HEK293 (cell line): ENCODE measurements at regions not wholly inside any gene's neighbourhood (a gene's known extent, or its start where the extent isn't known, plus 50 kb on each side); places are given as distances from the start of the nearest gene placed in this dataset.

ENCODE experiments used
- CTCF ChIA-PET: fragments of 350-600 bp; formaldehyde crosslinking; extraction: SDS; loops from one replicate; lab custom pipeline; 2021; ENCODE audit warnings: antibody characterized with exemption; lab: Yijun Ruan, JAX
- POLR2A ChIA-PET: fragments of 300-600 bp; formaldehyde crosslinking; extraction: SDS; loops from one replicate; lab custom pipeline; 2020; ENCODE audit warnings: antibody characterized with exemption, inconsistent platforms; lab: Yijun Ruan, JAX
- H3K27ac ChIP-seq: fragments of 200-500 bp; sonication (Bioruptor generic); 2 replicates; pipeline ENCODE4 v1.5.1; 2014; ENCODE audit warnings: low read depth, low read length, control low read depth, inconsistent platforms; ENCODE audit errors: extremely low read depth
- H3K36me3 ChIP-seq, 2 experiments: fragments of 200-500 bp in 1 of 2; sonication (Bioruptor generic) in 1 of 2; 1 replicate in 1 of 2; 2 replicates in 1 of 2; pipeline ENCODE4 v1.5.1; 2014 to 2017; ENCODE audit warnings: inconsistent platforms in 2 of 2, low read length in 2 of 2; ENCODE audit not compliant: control insufficient read depth in 2 of 2, insufficient read depth in 1 of 2
- H3K4me1 ChIP-seq: fragments of 200-500 bp; sonication (Bioruptor generic); 2 replicates; pipeline ENCODE4 v1.5.1; 2014; ENCODE audit warnings: mild to moderate bottlenecking, low read length, inconsistent platforms; ENCODE audit not compliant: control insufficient read depth, insufficient read depth
- H3K4me3 ChIP-seq: 2 replicates; pipeline ENCODE4 v1.5.1; 2011; ENCODE audit warnings: low read depth, mild to moderate bottlenecking, control low read depth, low read length, moderate library complexity
- H3K9me3 ChIP-seq: fragments of 200-500 bp; sonication (Bioruptor generic); 2 replicates; pipeline ENCODE4 v1.5.1; 2014; ENCODE audit warnings: low read depth, low read length, inconsistent platforms; ENCODE audit not compliant: control insufficient read depth, insufficient read depth
- HOXD13 ChIP-seq: sonication (generic); formaldehyde crosslinking; IDR thresholded peaks from 2 replicates; pipeline ENCODE4 v1.8.0; 2022; ENCODE audit warnings: missing genetic modification reagents, borderline replicate concordance
- KLF1 ChIP-seq: fragments of 450-650 bp; formaldehyde crosslinking; IDR thresholded peaks from 2 replicates; pipeline ENCODE4 v1.5.1; 2016; ENCODE audit warnings: missing biosample characterization, missing genetic modification characterization
- PRDM2 ChIP-seq: fragments of 450-650 bp; formaldehyde crosslinking; IDR thresholded peaks from 2 replicates; pipeline ENCODE4 v1.5.1; 2016; ENCODE audit warnings: missing biosample characterization, missing genetic modification characterization, borderline replicate concordance
- RBAK ChIP-seq: fragments of 450-650 bp; formaldehyde crosslinking; IDR thresholded peaks from 2 replicates; pipeline ENCODE4 v1.5.1; 2016; ENCODE audit warnings: missing biosample characterization, missing genetic modification characterization
- SALL2 ChIP-seq: fragments of 450-650 bp; formaldehyde crosslinking; IDR thresholded peaks from 2 replicates; pipeline ENCODE4 v1.5.0; 2017; ENCODE audit warnings: missing biosample characterization, mild to moderate bottlenecking, missing genetic modification characterization, borderline replicate concordance
- YY1 ChIP-seq: fragments of 450-650 bp; formaldehyde crosslinking; IDR thresholded peaks from 2 replicates; pipeline ENCODE4 v1.5.1; 2018; ENCODE audit warnings: missing biosample characterization, missing genetic modification characterization
- ZBTB44 ChIP-seq: fragments of 450-650 bp; IDR thresholded peaks from 2 replicates; pipeline ENCODE4 v1.5.1; 2018; ENCODE audit warnings: missing biosample characterization, mild to moderate bottlenecking, missing genetic modification characterization
- ZEB2 ChIP-seq: fragments of 450-650 bp; formaldehyde crosslinking; IDR thresholded peaks from 2 replicates; pipeline ENCODE4 v1.5.1; 2016; ENCODE audit warnings: missing biosample characterization, missing genetic modification characterization
- ZNF114 ChIP-seq: fragments of 450-650 bp; formaldehyde crosslinking; IDR thresholded peaks from 2 replicates; pipeline ENCODE4 v1.5.0; 2017; ENCODE audit warnings: missing biosample characterization, missing genetic modification characterization
- ZNF132 ChIP-seq: fragments of 450-650 bp; formaldehyde crosslinking; IDR thresholded peaks from 2 replicates; pipeline ENCODE4 v1.5.1; 2017; ENCODE audit warnings: missing biosample characterization, missing genetic modification characterization, borderline replicate concordance
- ZNF239 ChIP-seq: fragments of 450-650 bp; formaldehyde crosslinking; IDR thresholded peaks from 2 replicates; pipeline ENCODE4 v1.5.1; 2016; ENCODE audit warnings: missing biosample characterization, missing genetic modification characterization
- ZNF248 ChIP-seq: fragments of 450-650 bp; formaldehyde crosslinking; IDR thresholded peaks from 2 replicates; pipeline ENCODE4 v1.5.1; 2017; ENCODE audit warnings: missing biosample characterization, missing genetic modification characterization
- ZNF274 ChIP-seq, 2 experiments: fragments of 200-500 bp in 1 of 2; fragments of 450-650 bp in 1 of 2; sonication (Bioruptor generic) in 1 of 2; formaldehyde crosslinking in 1 of 2; IDR thresholded peaks; 2 replicates each; pipeline versions ENCODE4 v1.5.1 to v1.6.1; 2014 to 2016; ENCODE audit warnings: borderline replicate concordance in 1 of 2, inconsistent platforms in 1 of 2, low read length in 1 of 2, missing biosample characterization in 1 of 2, missing genetic modification characterization in 1 of 2
- ZNF362 ChIP-seq: fragments of 450-650 bp; formaldehyde crosslinking; IDR thresholded peaks from 2 replicates; pipeline ENCODE4 v1.5.1; 2016; ENCODE audit warnings: missing biosample characterization, missing genetic modification characterization
- ZNF366 ChIP-seq: fragments of 450-650 bp; formaldehyde crosslinking; conservative IDR thresholded peaks from 2 replicates; pipeline ENCODE4 v1.5.1; 2016; ENCODE audit warnings: missing biosample characterization, missing genetic modification characterization
- ZNF514 ChIP-seq: fragments of 450-650 bp; formaldehyde crosslinking; IDR thresholded peaks from 2 replicates; pipeline ENCODE4 v1.5.1; 2016; ENCODE audit warnings: missing biosample characterization, missing genetic modification characterization
- ZNF518A ChIP-seq: fragments of 450-650 bp; formaldehyde crosslinking; conservative IDR thresholded peaks from 2 replicates; pipeline ENCODE4 v1.5.1; 2016; ENCODE audit warnings: low read depth, missing biosample characterization, missing genetic modification characterization
- ZNF558 ChIP-seq: fragments of 450-650 bp; formaldehyde crosslinking; IDR thresholded peaks from 2 replicates; pipeline ENCODE4 v1.5.1; 2016; ENCODE audit warnings: missing biosample characterization, missing genetic modification characterization
- ZNF701 ChIP-seq: fragments of 450-650 bp; formaldehyde crosslinking; IDR thresholded peaks from 2 replicates; pipeline ENCODE4 v1.5.1; 2016; ENCODE audit warnings: missing biosample characterization, missing genetic modification characterization
- ZNF791 ChIP-seq: fragments of 450-650 bp; formaldehyde crosslinking; IDR thresholded peaks from 2 replicates; pipeline ENCODE4 v1.5.1; 2016; ENCODE audit warnings: missing biosample characterization, missing genetic modification characterization
- ZNF792 ChIP-seq: fragments of 450-650 bp; formaldehyde crosslinking; IDR thresholded peaks from 2 replicates; pipeline ENCODE4 v1.5.1; 2016; ENCODE audit warnings: missing biosample characterization, missing genetic modification characterization

GRCh38 chr19:33960566-33960965 lies 163.9 kb downstream of the KCTD15 start:
- TF ChIP-seq ZBTB44, result no peak
- TF ChIP-seq PRDM2, result no peak
- no peak for TF ChIP-seq ZNF239 (tag by site-specific recombination)
- TF ChIP-seq ZNF558 (tag by site-specific recombination), result no peak
- TF ChIP-seq RBAK (tag by site-specific recombination), result no peak
- no peak for TF ChIP-seq ZNF514 (tag by site-specific recombination)
- no peak for TF ChIP-seq ZNF701
- TF ChIP-seq ZEB2 (tag by site-specific recombination), result no peak
- no peak for TF ChIP-seq ZNF274 (IDR thresholded peaks at IDR 0.05; ENCODE audit: low read length)
- TF ChIP-seq ZNF274 (tag by site-specific recombination; IDR thresholded peaks at IDR 0.05; ENCODE audit: borderline replicate concordance), result no peak
- TF ChIP-seq ZNF132 (tag by site-specific recombination), result no peak
- no peak for TF ChIP-seq ZNF114 (tag by site-specific recombination)
- TF ChIP-seq KLF1 (tag by site-specific recombination), result no peak
- TF ChIP-seq HOXD13 (CRISPR knock-in tag), result no peak
- POLR2A ChIA-PET, result no interaction called here
- no peak overlapping the region for H3K27ac ChIP-seq
- no peaks in the 10 kb centered on the region for H3K4me1 ChIP-seq
- no peaks in the 10 kb centered on the region; the same call in 1 of the 2 replicates for H3K9me3 ChIP-seq
- H3K4me3 ChIP-seq, result no peak overlapping the region
- no peaks in the 10 kb centered on the region; a peak in 1 of 3 replicates for H3K36me3 ChIP-seq
- CTCF ChIA-PET, result interaction anchor here (1.1 kb wide), 1 partner anchor 183 kb away, joined by 4 read pairs; no protein-coding TSS in a partner anchor

GRCh38 chr19:33962161-33962560 lies 165.5 kb downstream of the KCTD15 start:
- POLR2A ChIA-PET, result no interaction called here
- Histone ChIP-seq H3K36me3 (peaks cover 0 to 3% of the 10 kb centered on the region in 2 experiments; a peak in 1 of 3 replicates), H3K4me1 (no peaks in the 10 kb centered on the region), H3K27ac (no peak overlapping the region), H3K9me3 (peaks cover 12% of the 10 kb centered on the region), H3K4me3 (no peak overlapping the region)
- CTCF ChIA-PET, result interaction anchor here (2.5 kb wide), 1 partner anchor 134 kb away, joined by 12 read pairs; no protein-coding TSS in a partner anchor
- no peak for TF ChIP-seq ZNF558 (tag by site-specific recombination)
- TF ChIP-seq ZEB2 (tag by site-specific recombination), result no peak
- TF ChIP-seq ZNF248, result peak; percentile 67; the same call in 1 of the 2 replicates
- TF ChIP-seq ZNF514 (tag by site-specific recombination), result no peak
- no peak for TF ChIP-seq ZNF792 (tag by site-specific recombination)
- TF ChIP-seq YY1 (tag by site-specific recombination), result no peak
- TF ChIP-seq ZNF362, result no peak
- TF ChIP-seq ZNF518A (tag by site-specific recombination), result no peak
- no peak for TF ChIP-seq SALL2
- peak; percentile 81; the same call in 1 of the 2 replicates for TF ChIP-seq ZNF114 (tag by site-specific recombination)
- no peak for TF ChIP-seq ZNF791 (tag by site-specific recombination)
- peak; percentile 88 for TF ChIP-seq ZNF366 (tag by site-specific recombination)
